Erythroblast (primary cell): ENCODE measurements at regions not wholly inside any gene's neighbourhood (a gene's known extent, or its start where the extent isn't known, plus 50 kb on each side); places are given as distances from the start of the nearest gene placed in this dataset.

Experiments
- DNase-seq, 2 experiments: peaks; one replicate each; lab custom pipeline; 2025; lab: John Stamatoyannopoulos, UW
- GATA1 ChIP-seq: IDR thresholded peaks from 2 replicates; pipeline ENCODE4 v1.6.1; 2011; ENCODE audit warnings: low read depth, mild to moderate bottlenecking, control low read depth, low read length, moderate library complexity
- POLR2A ChIP-seq: IDR thresholded peaks from 2 replicates; pipeline ENCODE4 v1.6.1; 2011; ENCODE audit warnings: mild to moderate bottlenecking, low read length

DNA sequence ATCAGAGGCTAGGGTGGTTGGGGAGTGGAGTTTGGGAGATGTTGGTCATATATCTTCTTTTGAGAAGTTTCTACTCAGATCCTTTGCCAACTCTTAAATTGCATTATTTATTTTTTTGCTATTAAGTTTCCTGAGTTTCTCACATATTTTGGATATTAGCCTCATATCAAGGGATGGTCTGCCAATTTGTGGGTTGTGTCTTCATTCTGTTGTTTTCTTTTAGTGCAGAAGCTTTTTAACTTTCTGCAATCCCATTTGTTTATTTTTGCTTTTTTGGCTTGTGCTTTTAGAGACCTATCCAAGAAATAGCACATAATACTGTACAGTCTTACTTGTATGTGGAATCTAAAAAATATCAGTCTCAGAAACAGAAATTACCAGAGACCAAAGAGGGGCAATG is 509.2 kb upstream of the HS3ST1 start:
- TF ChIP-seq GATA1, result no peak
- no peak for TF ChIP-seq POLR2A

GRCh38 chr4:11931266-11931820 is 502.6 kb upstream of the HS3ST1 start:
- TF ChIP-seq POLR2A (no peak), GATA1 (no peak)

More for the DNA sequence above, 509.2 kb upstream of the HS3ST1 start:
- no peak for DNase-seq

DNA sequence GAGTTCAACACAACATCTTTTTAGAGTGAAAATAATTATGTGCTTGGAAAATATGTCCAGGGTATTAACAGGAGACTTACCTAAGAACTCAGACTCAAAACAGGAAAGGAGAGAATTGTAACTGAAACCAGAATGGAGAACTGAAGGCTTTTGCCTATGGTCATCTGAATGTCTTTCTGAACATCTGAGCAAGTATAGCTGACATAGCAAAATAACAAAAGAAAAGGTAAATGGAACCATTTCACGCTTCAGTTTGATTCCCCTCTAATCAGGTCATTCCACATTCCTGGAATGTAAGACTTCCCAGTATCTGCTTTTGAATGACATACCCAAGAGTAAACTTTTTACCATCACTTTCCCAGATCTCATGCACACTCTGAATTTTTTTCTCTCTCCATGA is 500.4 kb upstream of the HS3ST1 start:
- no peak for DNase-seq
- no peak for TF ChIP-seq GATA1
- no peak for TF ChIP-seq POLR2A

More at GRCh38 chr4:11931266-11931820, 502.6 kb upstream of the HS3ST1 start:
- no peak for DNase-seq

GRCh38 chr4:11919316-11919715 is 490.6 kb upstream of the HS3ST1 start:
- TF ChIP-seq GATA1, result no peak
- no peak for TF ChIP-seq POLR2A

GRCh38 chr4:11914406-11914805 is 485.7 kb upstream of the HS3ST1 start:
- no peak for DNase-seq

More at GRCh38 chr4:11919316-11919715, 490.6 kb upstream of the HS3ST1 start:
- no peak for DNase-seq

DNA sequence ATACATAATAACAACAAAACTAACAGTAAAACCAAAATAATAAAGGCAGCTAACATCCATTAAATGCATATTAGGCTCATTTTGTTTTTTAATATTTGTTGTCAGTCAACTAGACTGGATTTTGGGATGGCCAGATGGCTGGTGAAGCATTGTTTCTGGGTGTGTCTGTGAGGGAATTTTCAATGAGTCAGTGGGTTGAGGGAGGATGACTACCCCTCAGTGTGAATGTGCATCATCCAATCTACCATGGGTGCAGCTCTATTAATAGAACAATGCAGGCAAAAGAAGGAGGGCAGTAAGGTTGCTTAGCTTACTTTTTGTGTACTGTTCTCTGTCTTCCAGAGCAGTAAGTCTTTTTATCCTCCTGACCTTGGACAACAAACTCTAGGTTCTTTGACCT is 484.2 kb upstream of the HS3ST1 start:
- TF ChIP-seq POLR2A (no peak), GATA1 (no peak)
- DNase-seq, result no peak

More at GRCh38 chr4:11914406-11914805, 485.7 kb upstream of the HS3ST1 start:
- TF ChIP-seq GATA1 (no peak), POLR2A (no peak)

DNA sequence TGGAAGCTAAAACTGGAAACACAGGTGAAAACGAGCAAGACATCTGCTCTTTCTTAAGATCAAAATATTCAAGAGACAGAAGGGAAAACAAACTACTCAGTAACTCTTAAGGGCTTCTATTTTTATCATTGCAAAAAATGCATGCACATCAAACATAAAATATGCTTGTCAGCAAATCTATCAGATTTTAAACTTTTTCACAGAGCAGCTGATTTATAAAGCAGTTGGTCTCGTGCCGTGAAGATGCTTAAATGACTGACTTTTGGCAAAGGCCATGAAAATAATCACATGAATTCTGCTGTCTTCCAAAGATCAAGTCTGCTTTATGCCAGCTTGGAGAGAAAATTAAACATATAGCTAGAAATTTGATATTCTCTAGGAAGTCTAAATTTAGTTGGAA is 482.1 kb upstream of the HS3ST1 start:
- TF ChIP-seq GATA1 (no peak), POLR2A (no peak)
- DNase-seq, result no peak

GRCh38 chr4:11908712-11909111 is 480.0 kb upstream of the HS3ST1 start:
- TF ChIP-seq POLR2A (no peak), GATA1 (no peak)
- DNase-seq, result no peak

DNA sequence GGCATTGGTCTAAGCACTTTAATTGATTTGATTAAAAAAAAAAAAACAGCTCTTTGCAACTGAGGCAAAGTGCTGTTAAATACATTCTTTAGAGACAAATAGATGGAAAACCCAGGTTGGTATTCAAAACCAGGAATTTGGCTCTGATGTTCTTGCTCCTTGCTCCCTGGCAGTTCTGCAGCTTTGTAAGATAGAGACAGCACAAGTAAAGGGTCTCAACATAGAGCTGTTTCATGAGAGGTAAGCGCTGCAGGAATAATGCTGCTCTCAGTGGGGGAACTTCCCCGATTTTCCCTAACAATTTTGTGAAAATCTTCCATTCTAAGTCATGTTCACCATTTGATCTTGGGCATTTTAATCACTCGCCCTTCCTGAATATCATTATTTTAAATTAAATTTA is 479.5 kb upstream of the HS3ST1 start:
- DNase-seq, result no peak
- TF ChIP-seq GATA1, result no peak
- TF ChIP-seq POLR2A, result no peak

DNA sequence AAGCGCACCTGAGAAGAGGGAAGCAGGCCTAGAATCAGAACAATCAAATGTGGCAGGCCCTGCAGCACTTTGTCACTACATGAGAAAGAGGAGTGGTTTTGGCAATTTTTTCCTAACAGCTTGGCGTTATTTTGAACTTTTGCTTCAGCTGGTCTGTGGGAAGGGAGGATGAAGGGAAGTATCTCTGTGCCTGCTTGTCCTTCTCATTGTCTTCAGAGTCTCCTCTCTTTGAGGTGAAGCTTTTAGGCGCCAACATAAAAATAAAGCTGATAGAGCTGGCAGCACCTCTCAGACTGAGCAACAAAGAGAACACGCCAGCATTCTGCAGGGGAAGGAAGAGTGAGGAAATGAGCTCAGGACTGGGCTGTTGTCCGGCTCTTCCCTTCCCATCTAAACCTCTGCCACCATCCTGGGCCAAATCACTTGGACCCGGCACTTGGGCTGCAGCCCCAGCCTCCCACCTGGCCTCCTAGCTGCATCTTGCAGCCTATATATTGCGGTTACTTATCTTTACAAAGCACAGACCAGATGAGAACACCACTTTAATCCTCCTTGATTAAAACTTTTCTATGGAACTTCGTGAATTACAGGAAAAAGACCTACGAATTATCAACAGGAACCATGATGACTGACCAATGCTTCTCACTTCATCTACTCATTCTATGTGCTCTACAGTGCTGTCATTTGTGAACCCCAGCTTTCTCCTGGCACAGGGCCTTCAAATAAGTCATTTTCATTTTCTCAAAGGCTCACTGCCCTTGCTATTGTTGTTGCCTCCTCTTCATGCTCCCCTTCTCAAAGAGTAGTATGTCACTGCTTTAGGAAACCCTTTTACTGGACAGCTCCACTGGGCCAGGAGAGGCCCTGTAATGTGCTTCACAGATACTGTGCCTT is 476.4 kb upstream of the HS3ST1 start:
- no peak for DNase-seq
- TF ChIP-seq GATA1, result no peak
- no peak for TF ChIP-seq POLR2A

DNA sequence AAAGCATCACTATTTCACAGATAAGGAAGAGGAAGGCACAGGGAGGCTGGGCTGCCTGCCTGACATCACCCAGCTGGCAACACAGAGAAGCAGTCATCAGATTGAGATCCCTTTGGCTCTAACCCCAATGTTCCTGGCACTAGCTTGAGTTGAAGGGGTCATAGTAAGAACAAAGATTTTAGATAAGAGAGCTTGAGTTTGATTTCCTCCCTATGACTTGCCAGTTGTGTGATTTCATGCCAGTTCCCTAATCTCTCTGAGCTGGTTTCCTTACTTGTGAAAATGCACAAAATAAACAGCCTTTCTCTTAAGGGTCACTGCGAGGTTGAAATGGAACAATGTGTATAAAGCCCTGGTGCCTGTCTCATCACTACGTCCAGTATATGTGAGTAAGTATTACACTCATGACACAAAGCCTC is 475.4 kb upstream of the HS3ST1 start:
- no peak for DNase-seq
- TF ChIP-seq POLR2A, result no peak
- TF ChIP-seq GATA1, result no peak

- no peak for TF ChIP-seq POLR2A
- no peak for TF ChIP-seq GATA1
- no peak for DNase-seq
These were observed 472.4 kb upstream of the HS3ST1 start for GRCh38 chr4:11901089-11901488.

DNA sequence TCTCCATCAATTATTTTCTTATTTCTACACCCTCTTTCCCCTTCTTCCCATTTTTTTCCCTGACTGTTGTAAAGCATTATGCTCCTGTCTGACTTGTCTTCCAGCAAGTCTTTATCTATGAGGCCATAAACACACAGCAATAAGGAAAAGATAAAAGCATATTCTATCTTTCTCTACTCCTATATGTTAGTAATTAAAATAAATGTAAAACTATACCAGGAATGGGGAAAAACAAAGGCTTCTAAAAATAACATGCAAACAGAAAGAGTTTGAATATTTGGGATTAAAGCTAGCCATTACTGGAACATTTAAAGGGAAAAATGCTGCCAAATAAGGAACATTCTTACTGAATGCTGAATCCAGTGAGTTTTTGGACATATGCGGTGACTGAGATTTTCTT is 471.7 kb upstream of the HS3ST1 start:
- no peak for DNase-seq
- TF ChIP-seq GATA1 (no peak), POLR2A (no peak)

DNA sequence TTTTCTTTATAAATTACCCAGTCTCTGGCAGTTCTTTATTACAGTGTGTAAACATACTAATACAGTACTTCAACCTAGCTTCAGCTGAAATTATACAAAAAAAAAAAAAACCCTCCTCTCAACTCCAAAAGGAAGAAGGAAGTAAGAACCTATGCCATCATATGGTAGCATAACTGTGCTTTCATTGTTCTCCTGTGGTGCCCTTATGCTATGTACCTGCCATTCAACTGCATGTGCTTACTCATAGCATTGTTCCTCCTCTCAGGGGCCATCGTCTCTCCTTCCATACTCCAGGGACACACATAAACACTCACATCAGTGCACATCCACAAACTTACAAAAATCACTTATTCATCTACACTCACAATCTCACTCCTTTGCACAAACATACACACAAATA is 470.1 kb upstream of the HS3ST1 start:
- DNase-seq, result no peak
- TF ChIP-seq POLR2A (no peak), GATA1 (no peak)

DNA sequence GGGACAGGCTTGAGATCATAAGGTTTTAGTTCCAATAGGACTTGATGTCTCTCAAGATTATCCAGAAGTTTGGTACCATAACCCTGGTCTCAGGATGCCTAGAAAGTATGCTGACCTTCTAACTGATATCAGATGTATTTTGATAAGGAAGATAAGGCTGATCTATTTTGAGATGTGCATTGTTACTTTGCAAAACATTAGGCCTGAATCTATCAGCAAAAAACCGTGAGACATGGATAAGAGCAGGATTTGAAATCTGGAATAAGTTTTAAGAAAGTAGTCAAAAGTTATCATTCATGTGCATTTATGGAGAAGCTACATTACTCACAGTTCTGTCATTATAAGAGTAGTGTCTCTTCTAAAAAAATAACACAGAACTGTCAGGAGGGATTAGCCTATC is 467.1 kb upstream of the HS3ST1 start:
- no peak for TF ChIP-seq GATA1
- TF ChIP-seq POLR2A, result no peak
- no peak for DNase-seq
